A549 (cell line): ENCODE measurements at regions not wholly inside any gene's neighbourhood (a gene's known extent, or its start where the extent isn't known, plus 50 kb on each side); places are given as distances from the start of the nearest gene placed in this dataset.

ENCODE experiments used
- ATAC-seq, 2 experiments: fragments of 200-7000 bp in 1 of 2; fragments of >200 bp in 1 of 2; cut with Nextera tagmentation in 1 of 2; cut with Tn5 transposase in 1 of 2; 3 replicates each; pipeline versions ENCODE4 v1.8.0 to v1.9.1; 2018 to 2020; ENCODE audit warnings: mild to moderate bottlenecking in 1 of 2, moderate library complexity in 1 of 2
- CTCF ChIA-PET: fragments of 300-600 bp; sonication (Branson Sonifier 250); formaldehyde crosslinking; extraction: SDS; loops from one replicate; lab custom pipeline; 2021; ENCODE audit warnings: antibody characterized with exemption, inconsistent platforms; lab: Yijun Ruan, JAX
- POLR2A ChIA-PET: fragments of 350-600 bp; formaldehyde crosslinking; extraction: SDS; loops from one replicate; lab custom pipeline; 2021; ENCODE audit warnings: antibody characterized with exemption, inconsistent platforms; lab: Yijun Ruan, JAX
- DNase-seq, 2 experiments: peaks; one replicate each; pipeline versions ENCODE4 v3.0.0 to v3.0.0-alpha.2; 2011 to 2016; ENCODE audit warnings: low read depth in 1 of 2, low spot score in 1 of 2
- FAIRE-seq: peaks from 2 replicates; lab custom pipeline; 2011; peaks lifted over from hg19 to GRCh38; lab: Jason Lieb, UNC
- H3K27ac ChIP-seq, 2 experiments: fragments of >200 bp; sonication (Bioruptor Twin); formaldehyde crosslinking; 3 replicates each; pipeline ENCODE4 v1.5.1; 2016 to 2017
- H3K4me1 ChIP-seq: fragments of >200 bp; sonication (Bioruptor Twin); formaldehyde crosslinking; 3 replicates; pipeline ENCODE4 v1.6.1; 2016
- H3K4me2 ChIP-seq: fragments of >200 bp; sonication (Bioruptor Twin); formaldehyde crosslinking; 3 replicates; pipeline ENCODE4 v1.6.1; 2016
- H3K4me3 ChIP-seq: fragments of >200 bp; sonication (Bioruptor Twin); formaldehyde crosslinking; 3 replicates; pipeline ENCODE4 v1.5.1; 2016
- H3K9me3 ChIP-seq: fragments of >200 bp; sonication (Bioruptor Twin); formaldehyde crosslinking; 3 replicates; pipeline ENCODE4 v1.6.1; 2016
- BCL3 ChIP-seq: fragments of >200 bp; sonication (Bioruptor Twin); formaldehyde crosslinking; IDR thresholded peaks from 3 replicates; pipeline ENCODE4 v1.6.1; 2016
- CBX8 ChIP-seq: fragments of 200-600 bp; sonication (generic); IDR thresholded peaks from 2 replicates; pipeline ENCODE4 v1.6.1; 2016
- CHD2 ChIP-seq: fragments of 150-350 bp; IDR thresholded peaks from 2 replicates; pipeline ENCODE4 v1.6.1; 2014; ENCODE audit warnings: low read length; ENCODE audit not compliant: partially characterized antibody
- CHD4 ChIP-seq: fragments of 200-600 bp; sonication (generic); IDR thresholded peaks from 2 replicates; pipeline ENCODE4 v1.6.1; 2016; ENCODE audit warnings: antibody characterized with exemption, mild to moderate bottlenecking, borderline replicate concordance
- CTCF ChIP-seq: fragments of >200 bp; sonication (Bioruptor Twin); formaldehyde crosslinking; IDR thresholded peaks from 3 replicates; pipeline ENCODE4 v1.5.1; 2016
- EHF ChIP-seq: fragments of 250-450 bp; sonication (Bioruptor Pico); IDR thresholded peaks from 2 replicates; pipeline ENCODE4 v1.5.0; 2020; ENCODE audit warnings: mild to moderate bottlenecking
- FOSB ChIP-seq: fragments of 250-450 bp; sonication (Bioruptor Pico); IDR thresholded peaks from 2 replicates; pipeline ENCODE4 v1.5.0; 2020; ENCODE audit warnings: mild to moderate bottlenecking, moderate library complexity
- HDAC2 ChIP-seq: fragments of 200-600 bp; sonication (generic); IDR thresholded peaks from 2 replicates; pipeline ENCODE4 v1.6.1; 2016
- HEYL ChIP-seq: fragments of 250-450 bp; sonication (Bioruptor Pico); IDR thresholded peaks from 2 replicates; pipeline ENCODE4 v1.8.0; 2021; ENCODE audit warnings: mild to moderate bottlenecking, moderate library complexity
- HOXB13 ChIP-seq: fragments of 250-450 bp; sonication (Bioruptor Pico); IDR thresholded peaks from 2 replicates; pipeline ENCODE4 v1.5.0; 2020; ENCODE audit warnings: low read depth, mild to moderate bottlenecking, moderate library complexity
- JUNB ChIP-seq: fragments of >200 bp; sonication (Bioruptor Twin); formaldehyde crosslinking; IDR thresholded peaks from 2 replicates; pipeline ENCODE4 v1.6.1; 2016
- KDM1A ChIP-seq: fragments of 200-600 bp; sonication (generic); IDR thresholded peaks from 2 replicates; pipeline ENCODE4 v1.6.1; 2016; ENCODE audit warnings: low read depth, mild to moderate bottlenecking
- KDM5A ChIP-seq: fragments of 200-600 bp; sonication (generic); IDR thresholded peaks from 2 replicates; pipeline ENCODE4 v1.6.1; 2016; ENCODE audit warnings: antibody characterized with exemption, mild to moderate bottlenecking
- MAZ ChIP-seq: fragments of 150-350 bp; IDR thresholded peaks from 2 replicates; pipeline ENCODE4 v1.6.1; 2014; ENCODE audit warnings: antibody characterized with exemption, low read depth, low read length, borderline replicate concordance
- MYC ChIP-seq: IDR thresholded peaks from 2 replicates; pipeline ENCODE4 v1.6.1; 2012; ENCODE audit warnings: mild to moderate bottlenecking, inconsistent platforms, low read length, improper control_type of control experiment, borderline replicate concordance
- NFE2L2 ChIP-seq: fragments of 150-350 bp; conservative IDR thresholded peaks from 2 replicates; pipeline ENCODE4 v1.6.1; 2014; ENCODE audit warnings: low read length
- NPAS2 ChIP-seq: fragments of 250-450 bp; sonication (Bioruptor Pico); IDR thresholded peaks from 2 replicates; pipeline ENCODE4 v1.8.0; 2022; ENCODE audit warnings: mild to moderate bottlenecking, moderate library complexity, borderline replicate concordance
- NR3C1 ChIP-seq: fragments of >200 bp; sonication (Bioruptor Twin); formaldehyde crosslinking; IDR thresholded peaks from 3 replicates; pipeline ENCODE4 v1.6.1; 2017
- PBX3 ChIP-seq: IDR thresholded peaks from 2 replicates; pipeline ENCODE4 v1.6.1; 2012
- PHF8 ChIP-seq: fragments of 200-600 bp; sonication (generic); IDR thresholded peaks from 2 replicates; pipeline ENCODE4 v1.6.1; 2016; ENCODE audit warnings: low read depth, mild to moderate bottlenecking, antibody characterized with exemption, moderate library complexity, borderline replicate concordance
- POLR2A ChIP-seq: IDR thresholded peaks from 2 replicates; pipeline ENCODE4 v1.6.1; 2012; ENCODE audit warnings: mild to moderate bottlenecking, low read length
- RCOR1 ChIP-seq: fragments of 150-350 bp; IDR thresholded peaks from 2 replicates; pipeline ENCODE4 v1.6.1; 2014; ENCODE audit warnings: antibody characterized with exemption, low read length, low read depth
- RFX5 ChIP-seq: fragments of 450-650 bp; IDR thresholded peaks from 2 replicates; pipeline ENCODE4 v1.7.1; 2014; ENCODE audit warnings: antibody characterized with exemption, mild to moderate bottlenecking, moderate library complexity
- RNF2 ChIP-seq: fragments of 200-600 bp; sonication (generic); IDR thresholded peaks from 2 replicates; pipeline ENCODE4 v1.6.1; 2016; ENCODE audit warnings: low read depth, mild to moderate bottlenecking, antibody characterized with exemption, moderate library complexity, borderline replicate concordance
- SREBF2 ChIP-seq: fragments of 450-650 bp; IDR thresholded peaks from 2 replicates; pipeline ENCODE4 v1.6.1; 2014; ENCODE audit warnings: mild to moderate bottlenecking, moderate library complexity
- TP53 ChIP-seq: fragments of 250-450 bp; sonication (Bioruptor Pico); IDR thresholded peaks from 2 replicates; pipeline ENCODE4 v1.5.0; 2021; ENCODE audit warnings: mild to moderate bottlenecking, moderate library complexity
- WGBS: methylation state at CpG from one replicate; pipeline ENCODE4 v1.1.6; 2017; ENCODE audit errors: missing lambda C conversion rate; 5-methylcytosine and 5-hydroxymethylcytosine counted together
- TF ChIP-seq, protein P1 (sequence below): fragments of 450-650 bp; IDR thresholded peaks from 2 replicates; pipeline ENCODE4 v1.6.1; 2014; ENCODE audit warnings: antibody characterized with exemption
- TF ChIP-seq, protein P2 (sequence below): IDR thresholded peaks from 2 replicates; pipeline ENCODE4 v1.6.1; 2012
- TF ChIP-seq, protein P3 (sequence below): fragments of >200 bp; sonication (Bioruptor Twin); formaldehyde crosslinking; IDR thresholded peaks from 2 replicates; pipeline ENCODE4 v1.6.1; 2016

DNA sequence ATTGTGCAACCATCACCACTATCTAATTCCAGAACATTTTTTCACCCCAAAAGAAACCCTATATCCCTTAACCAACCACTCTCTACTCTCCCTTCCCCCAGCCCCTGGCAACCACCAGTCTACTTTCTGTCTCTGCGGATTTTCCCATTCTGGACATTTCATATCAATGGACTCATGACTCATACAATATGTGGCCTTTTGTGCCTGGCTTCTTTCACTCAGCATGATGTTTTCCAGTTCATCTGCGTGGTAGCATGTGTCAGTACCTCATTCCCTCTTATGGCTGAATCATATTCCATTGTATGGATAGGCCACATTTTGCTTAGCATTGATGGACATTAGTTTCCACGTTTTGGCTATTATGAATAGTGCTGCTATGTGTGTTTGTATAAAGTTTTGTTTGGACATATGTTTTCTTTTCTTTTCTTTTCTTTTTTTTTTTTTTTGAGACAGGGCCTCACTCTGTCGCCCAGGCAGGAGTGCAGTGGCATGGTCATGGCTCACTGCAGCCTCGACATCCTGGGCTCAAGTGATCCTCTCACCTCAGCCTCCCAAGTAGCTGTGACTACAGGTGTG, 335.4 kb downstream of the BCOR start:
- Histone ChIP-seq H3K4me1 (peaks cover 63% of the 10 kb centered on the region), H3K4me2 (no peak overlapping the region), H3K9me3 (no peaks in the 10 kb centered on the region), H3K27ac (no peak overlapping the region; a peak in 1 of 6 replicates), H3K4me3 (no peak overlapping the region)
- ChIA-PET CTCF (no interaction called here), POLR2A (no interaction called here)
- WGBS, result 64% methylated on average over 5 of the region's 5 CpGs
- DNase-seq (no peak), ATAC-seq (no peak), FAIRE-seq (peak; percentile 7)
- TF ChIP-seq MYC (no peak), JUNB (no peak), POLR2A (no peak), EHF (no peak)
- TF ChIP-seq, protein P1, sequence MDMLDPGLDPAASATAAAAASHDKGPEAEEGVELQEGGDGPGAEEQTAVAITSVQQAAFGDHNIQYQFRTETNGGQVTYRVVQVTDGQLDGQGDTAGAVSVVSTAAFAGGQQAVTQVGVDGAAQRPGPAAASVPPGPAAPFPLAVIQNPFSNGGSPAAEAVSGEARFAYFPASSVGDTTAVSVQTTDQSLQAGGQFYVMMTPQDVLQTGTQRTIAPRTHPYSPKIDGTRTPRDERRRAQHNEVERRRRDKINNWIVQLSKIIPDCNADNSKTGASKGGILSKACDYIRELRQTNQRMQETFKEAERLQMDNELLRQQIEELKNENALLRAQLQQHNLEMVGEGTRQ, result no peak

DNA sequence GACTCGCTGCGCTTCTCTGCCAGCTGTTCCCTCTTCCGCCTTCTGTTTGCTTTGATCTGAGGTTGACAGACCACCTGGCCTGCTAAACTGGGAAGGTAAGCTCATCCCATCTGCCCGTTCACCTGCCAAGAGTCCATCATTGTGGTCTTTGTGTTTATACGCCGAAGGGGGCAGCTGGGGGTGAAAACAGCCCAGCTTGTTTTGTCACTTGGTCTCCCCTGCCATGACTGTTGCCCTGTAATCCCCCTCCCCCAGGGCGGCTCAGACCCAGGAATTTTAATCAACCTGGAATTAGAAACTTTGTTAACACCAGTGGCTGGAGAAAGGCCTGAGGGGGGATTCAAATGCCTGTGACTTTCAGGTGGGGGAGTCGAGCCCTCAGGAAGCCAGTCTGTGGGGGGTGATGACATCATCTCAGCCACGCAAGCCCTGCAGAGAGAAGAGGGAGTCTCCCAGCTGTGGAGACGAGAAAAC, 333.3 kb downstream of the BCOR start:
- ChIA-PET CTCF (no interaction called here), POLR2A (interaction anchor here (0.5 kb wide), 1 partner anchor 195 kb away, joined by 6 read pairs; no protein-coding TSS in a partner anchor)
- no peak overlapping the region for H3K4me2 ChIP-seq
- H3K9me3 ChIP-seq, result no peaks in the 10 kb centered on the region
- 83% methylated on average over 10 of the region's 10 CpGs for WGBS
- FAIRE-seq (no peak), DNase-seq (no peak), ATAC-seq (no peak)
- TF ChIP-seq PHF8 (no peak), BCL3 (no peak), TP53 (no peak), FOSB (no peak), HEYL (CRISPR knock-in tag) (no peak), HDAC2 (no peak), NPAS2 (CRISPR knock-in tag) (no peak), CBX8 (no peak)
- TF ChIP-seq, protein P1, result no peak
- TF ChIP-seq, protein P2, sequence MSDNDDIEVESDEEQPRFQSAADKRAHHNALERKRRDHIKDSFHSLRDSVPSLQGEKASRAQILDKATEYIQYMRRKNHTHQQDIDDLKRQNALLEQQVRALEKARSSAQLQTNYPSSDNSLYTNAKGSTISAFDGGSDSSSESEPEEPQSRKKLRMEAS, result no peak
- peak overlapping the region in 1 of 2 experiments; percentile 59; a peak in 1 of 6 replicates for H3K27ac ChIP-seq
- H3K4me3 ChIP-seq, result no peak overlapping the region
- peaks cover 41% of the 10 kb centered on the region for H3K4me1 ChIP-seq

GRCh38 chrX:39765327-39765726, 332.4 kb downstream of the BCOR start:
- DNase-seq (no peak), ATAC-seq (no peak), FAIRE-seq (peak; percentile 51)
- Histone ChIP-seq H3K4me3 (no peak overlapping the region), H3K27ac (peak overlapping the region in 1 of 2 experiments; percentile 59; a peak in 1 of 6 replicates), H3K4me2 (no peak overlapping the region), H3K9me3 (no peaks in the 10 kb centered on the region), H3K4me1 (peaks cover 33% of the 10 kb centered on the region)
- WGBS, result 76% methylated on average over 7 of the region's 7 CpGs
- POLR2A ChIA-PET, result no interaction called here
- TF ChIP-seq, protein P3, sequence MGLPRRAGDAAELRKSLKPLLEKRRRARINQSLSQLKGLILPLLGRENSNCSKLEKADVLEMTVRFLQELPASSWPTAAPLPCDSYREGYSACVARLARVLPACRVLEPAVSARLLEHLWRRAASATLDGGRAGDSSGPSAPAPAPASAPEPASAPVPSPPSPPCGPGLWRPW, result no peak
- TF ChIP-seq CHD2 (no peak), RCOR1 (no peak), HOXB13 (CRISPR knock-in tag) (no peak), NFE2L2 (no peak), MAZ (no peak), KDM1A (no peak), RNF2 (no peak), PBX3 (no peak), CTCF (no peak), KDM5A (no peak), RFX5 (no peak), NR3C1 (no peak), SREBF2 (no peak), CHD4 (no peak)
- CTCF ChIA-PET, result no interaction called here
